HCT116 (cell line): ENCODE measurements at regions not wholly inside any gene's neighbourhood (a gene's known extent, or its start where the extent isn't known, plus 50 kb on each side); places are given as distances from the start of the nearest gene placed in this dataset.

Experiments used
- ATAC-seq: fragments of 200-7000 bp; cut with Tn5 transposase; 2 replicates; pipeline ENCODE4 v1.9.1; 2020; ENCODE audit warnings: mild to moderate bottlenecking, moderate library complexity
- BruUV-seq: library from RNA; stranded (reverse); fragments of 400-500 nt; replicated peaks from 2 replicates; lab custom pipeline; 2021; lab: Mats Ljungman, UMichigan
- CTCF ChIA-PET: fragments of 300-600 bp; sonication (Branson Sonifier 250); formaldehyde crosslinking; loops from one replicate; lab custom pipeline; 2021; ENCODE audit warnings: antibody characterized with exemption; lab: Charles Lee
- POLR2A ChIA-PET: fragments of 300-600, 350-600 bp; sonication (Branson Sonifier 250); formaldehyde crosslinking; loops from one replicate; lab custom pipeline; 2021; ENCODE audit warnings: antibody characterized with exemption; lab: Charles Lee
- RAD21 ChIA-PET, 2 experiments: fragments of 300-600 bp; sonication (Branson Sonifier 250); formaldehyde crosslinking; loops; one replicate each; lab custom pipeline; 2023; ENCODE audit warnings: low total read pairs in 2 of 2; ENCODE audit not compliant: uncharacterized antibody in 2 of 2, unreplicated experiment in 2 of 2, low non-redundant PET in 1 of 2; lab: Charles Lee
- DNase-seq: peaks from one replicate; pipeline ENCODE4 v3.0.0-alpha.2; 2010; ENCODE audit warnings: low read depth, low spot score
- H2AFZ ChIP-seq: fragments of 200-600 bp; shearing (Covaris generic), sonication (generic); 2 replicates; pipeline ENCODE4 v1.6.1; 2017; ENCODE audit warnings: low read depth, mixed run types, mixed read lengths, antibody characterized with exemption, low read length; ENCODE audit not compliant: poor library complexity, severe bottlenecking
- H3K27ac ChIP-seq: 2 replicates; pipeline ENCODE4 v1.5.1; 2012; ENCODE audit warnings: low read depth, low read length
- H3K27me3 ChIP-seq: fragments of 200-600 bp; sonication (generic); 2 replicates; pipeline ENCODE4 v1.6.1; 2016; ENCODE audit warnings: mixed run types, low read length, mixed read lengths; ENCODE audit not compliant: insufficient read depth
- H3K36me3 ChIP-seq, 2 experiments: fragments of 200-500 bp in 1 of 2; fragments of 200-600 bp in 1 of 2; sonication (Bioruptor generic) in 1 of 2; sonication (generic) in 1 of 2; 2 replicates each; pipeline versions ENCODE4 v1.5.1 to v1.6.1; 2014 to 2016; ENCODE audit warnings: low read length in 2 of 2, inconsistent platforms in 1 of 2, mixed read lengths in 1 of 2, mixed run types in 1 of 2; ENCODE audit not compliant: insufficient read depth in 2 of 2, control insufficient read depth in 1 of 2
- H3K4me1 ChIP-seq, 2 experiments: fragments of 200-600 bp in 1 of 2; sonication (generic) in 1 of 2; 2 replicates each; pipeline versions ENCODE4 v1.5.1 to v1.6.1; 2012 to 2017; ENCODE audit warnings: low read length in 2 of 2, inconsistent platforms in 1 of 2, mild to moderate bottlenecking in 1 of 2, mixed read lengths in 1 of 2, mixed run types in 1 of 2, moderate library complexity in 1 of 2; ENCODE audit not compliant: insufficient read depth in 2 of 2, control insufficient read depth in 1 of 2
- H3K4me2 ChIP-seq: fragments of 200-600 bp; sonication (generic); 2 replicates; pipeline ENCODE4 v1.6.1; 2017; ENCODE audit warnings: mixed run types, low read length, mixed read lengths
- H3K4me3 ChIP-seq, 2 experiments: fragments of 200-600 bp in 1 of 2; sonication (generic) in 1 of 2; replicated peaks in 1 of 2; 2 replicates each; pipeline ENCODE4 v1.5.1; 2011 to 2016; ENCODE audit warnings: low read length in 2 of 2, control low read depth in 1 of 2, low read depth in 1 of 2, mild to moderate bottlenecking in 1 of 2, mixed read lengths in 1 of 2, mixed run types in 1 of 2
- H3K79me2 ChIP-seq: fragments of 200-600 bp; sonication (generic); 2 replicates; pipeline ENCODE4 v1.6.1; 2017; ENCODE audit warnings: mild to moderate bottlenecking, mixed run types, low read length, moderate library complexity, mixed read lengths; ENCODE audit not compliant: insufficient read depth
- H3K9ac ChIP-seq: fragments of 200-600 bp; sonication (generic); 2 replicates; pipeline ENCODE4 v1.6.1; 2016; ENCODE audit warnings: low read length, mixed read lengths
- H3K9me2 ChIP-seq: fragments of 200-600 bp; sonication (generic), shearing (Covaris generic); 2 replicates; pipeline ENCODE4 v1.6.1; 2017; ENCODE audit warnings: mixed run types, mild to moderate bottlenecking, moderate library complexity; ENCODE audit not compliant: insufficient read depth
- H3K9me3 ChIP-seq, 2 experiments: fragments of 200-500 bp in 1 of 2; fragments of 200-600 bp in 1 of 2; sonication (Bioruptor generic) in 1 of 2; sonication (generic) in 1 of 2; 2 replicates each; pipeline ENCODE4 v1.6.1; 2014 to 2017; ENCODE audit warnings: low read length in 2 of 2, mixed read lengths in 2 of 2, inconsistent platforms in 1 of 2, low read depth in 1 of 2, mild to moderate bottlenecking in 1 of 2, mixed run types in 1 of 2, moderate library complexity in 1 of 2; ENCODE audit not compliant: control insufficient read depth in 1 of 2, insufficient read depth in 1 of 2
- H4K20me1 ChIP-seq: fragments of 200-600 bp; sonication (generic), shearing (Covaris generic); 2 replicates; pipeline ENCODE4 v1.6.1; 2017; ENCODE audit warnings: mixed run types, mild to moderate bottlenecking, moderate library complexity; ENCODE audit not compliant: insufficient read depth
- CBX3 ChIP-seq: IDR thresholded peaks from 2 replicates; pipeline ENCODE4 v1.6.1; 2012; ENCODE audit warnings: low read depth
- CTCF ChIP-seq, 3 experiments: fragments of 200-600 bp in 1 of 3; sonication (generic) in 1 of 3; IDR thresholded peaks in 2 of 3; conservative IDR thresholded peaks in 1 of 3; 2 replicates each; pipeline ENCODE4 v1.5.1; 2012 to 2017; ENCODE audit warnings: low read depth in 2 of 3, low read length in 2 of 3, antibody characterized with exemption in 1 of 3, borderline replicate concordance in 1 of 3, control low read depth in 1 of 3, mild to moderate bottlenecking in 1 of 3, mixed read lengths in 1 of 3, mixed run types in 1 of 3, moderate library complexity in 1 of 3; ENCODE audit not compliant: insufficient read depth in 1 of 3
- EGR1 ChIP-seq: IDR thresholded peaks from 2 replicates; pipeline ENCODE4 v1.6.1; 2012; ENCODE audit warnings: low read depth
- ELF1 ChIP-seq: IDR thresholded peaks from 2 replicates; pipeline ENCODE4 v1.6.1; 2012; ENCODE audit warnings: low read depth, borderline replicate concordance
- EZH2 ChIP-seq: fragments of 200-600 bp; sonication (generic); IDR thresholded peaks from 2 replicates; pipeline ENCODE4 v1.6.1; 2017; ENCODE audit warnings: antibody characterized with exemption, mixed run types
- EZH2phosphoT487 ChIP-seq: fragments of 200-600 bp; IDR thresholded peaks from 2 replicates; pipeline ENCODE4 v1.6.1; 2018; ENCODE audit warnings: antibody characterized with exemption, borderline replicate concordance
- FOSL1 ChIP-seq: IDR thresholded peaks from 2 replicates; pipeline ENCODE4 v1.6.1; 2012; ENCODE audit warnings: low read depth
- JUND ChIP-seq: IDR thresholded peaks from 2 replicates; pipeline ENCODE4 v1.6.1; 2012
- MAX ChIP-seq: IDR thresholded peaks from 2 replicates; pipeline ENCODE4 v1.6.1; 2012
- POLR2A ChIP-seq: IDR thresholded peaks from 2 replicates; pipeline ENCODE4 v1.7.0; 2011; ENCODE audit warnings: borderline replicate concordance; ENCODE audit not compliant: insufficient read depth, insufficient read length; ENCODE audit errors: extremely low read depth
- POLR2AphosphoS5 ChIP-seq: IDR thresholded peaks from 2 replicates; pipeline ENCODE4 v1.6.1; 2011; ENCODE audit warnings: mild to moderate bottlenecking, low read depth, low read length, moderate library complexity
- RAD21 ChIP-seq: IDR thresholded peaks from 2 replicates; pipeline ENCODE4 v1.6.1; 2012; ENCODE audit warnings: low read depth, mild to moderate bottlenecking
- REST ChIP-seq: IDR thresholded peaks from 2 replicates; pipeline ENCODE4 v1.6.1; 2012; ENCODE audit warnings: low read depth
- SIN3A ChIP-seq: IDR thresholded peaks from 2 replicates; pipeline ENCODE4 v1.6.1; 2012; ENCODE audit warnings: low read depth
- SP1 ChIP-seq: IDR thresholded peaks from 2 replicates; pipeline ENCODE4 v1.6.1; 2012; ENCODE audit warnings: low read depth
- TCF7L2 ChIP-seq: IDR thresholded peaks from 2 replicates; pipeline ENCODE4 v1.7.0; 2011; ENCODE audit warnings: borderline replicate concordance, inconsistent platforms; ENCODE audit not compliant: insufficient read depth, insufficient read length; ENCODE audit errors: extremely low read depth
- YY1 ChIP-seq: IDR thresholded peaks from 2 replicates; pipeline ENCODE4 v1.6.1; 2011; ENCODE audit warnings: low read length, low read depth, moderate library complexity, mild to moderate bottlenecking; ENCODE audit not compliant: insufficient replicate concordance; ENCODE audit errors: extremely low read depth
- ZFX ChIP-seq: fragments of 450-650 bp; IDR thresholded peaks from 2 replicates; pipeline ENCODE4 v1.6.1; 2017
- intact Hi-C: fragments of 100-400 bp; cut with micrococcal nuclease; formaldehyde crosslinking; loops from 2 replicates; pipeline ENCODE4 v1.10.0; 2022

GRCh38 chrX:17987783-17988182 lies 126.7 kb upstream of the RAI2 start:
- DNase-seq (no peak), ATAC-seq (no peak)
- ChIA-PET RAD21 (no interaction called here), CTCF (no interaction called here), POLR2A (no interaction called here)
- H3K27ac ChIP-seq, result no peak overlapping the region
- H4K20me1 ChIP-seq, result no peaks in the 10 kb centered on the region
- H3K36me3 ChIP-seq, result no peaks in the 10 kb centered on the region
- no peak overlapping the region for H3K9ac ChIP-seq
- H3K79me2 ChIP-seq, result no peaks in the 10 kb centered on the region
- H3K9me3 ChIP-seq, result no peaks in the 10 kb centered on the region
- no peak for TF ChIP-seq YY1
- TF ChIP-seq CBX3, result no peak
- no peak for TF ChIP-seq RAD21
- H3K9me2 ChIP-seq, result no peaks in the 10 kb centered on the region
- H3K4me2 ChIP-seq, result no peak overlapping the region
- BruUV-seq, result no TSS peak
- no peaks in the 10 kb centered on the region for H3K4me1 ChIP-seq
- no peak overlapping the region for H3K4me3 ChIP-seq
- H2AFZ ChIP-seq, result no peak overlapping the region
- H3K27me3 ChIP-seq, result peaks cover 7% of the 10 kb centered on the region
- intact Hi-C loops, result no loop called here

- no peak for DNase-seq
- H4K20me1 ChIP-seq, result no peaks in the 10 kb centered on the region
- ATAC-seq, result no peak
- BruUV-seq, result no TSS peak
- H3K9ac ChIP-seq, result no peak overlapping the region
- intact Hi-C loops, result no loop called here
- H3K27me3 ChIP-seq, result peaks cover 7% of the 10 kb centered on the region
- no peaks in the 10 kb centered on the region for H3K9me3 ChIP-seq
- POLR2A ChIA-PET, result no interaction called here
- no peaks in the 10 kb centered on the region for H3K4me1 ChIP-seq
- CTCF ChIA-PET, result no interaction called here
- H3K36me3 ChIP-seq, result no peaks in the 10 kb centered on the region
- H3K9me2 ChIP-seq, result no peaks in the 10 kb centered on the region
- no peak overlapping the region for H3K27ac ChIP-seq
- no peak overlapping the region for H3K4me2 ChIP-seq
- no peak overlapping the region for H2AFZ ChIP-seq
- no peaks in the 10 kb centered on the region for H3K79me2 ChIP-seq
- no peak overlapping the region for H3K4me3 ChIP-seq
- RAD21 ChIA-PET, result no interaction called here
- no peak for TF ChIP-seq EZH2phosphoT487
- TF ChIP-seq EGR1, result no peak
- TF ChIP-seq MAX, result no peak
- no peak for TF ChIP-seq CBX3
- no peak for TF ChIP-seq CTCF (IDR thresholded peaks at IDR 0.05 in 2 of 3, conservative IDR thresholded peaks at IDR 0.05 in 1 of 3; ENCODE audit: borderline replicate concordance in 1 of 3, insufficient read depth in 1 of 3, low read depth in 2 of 3, low read length in 2 of 3)
- TF ChIP-seq SP1, result no peak
- no peak for TF ChIP-seq POLR2A
- no peak for TF ChIP-seq SIN3A
- TF ChIP-seq JUND, result no peak
- no peak for TF ChIP-seq EZH2
- TF ChIP-seq RAD21, result no peak
- no peak for TF ChIP-seq POLR2AphosphoS5
- no peak for TF ChIP-seq ZFX
- no peak for TF ChIP-seq TCF7L2
- no peak for TF ChIP-seq REST
- no peak for TF ChIP-seq FOSL1
- no peak for TF ChIP-seq ELF1
Observed at GRCh38 chrX:17986977-17987376, 125.9 kb upstream of the RAI2 start.
